Lower leg skin (tissue), 4 donors: ENCODE measurements at regions not wholly inside any gene's neighbourhood (a gene's known extent, or its start where the extent isn't known, plus 50 kb on each side); places are given as distances from the start of the nearest gene placed in this dataset.

ENCODE experiments used
- DNase-seq, 2 donors: peaks; one replicate each; pipeline ENCODE4 v3.0.0-alpha.2; 2019; ENCODE audit warnings: low spot score in 2 of 2
- H3K4me3 ChIP-seq: fragments of 200-600 bp; sonication (generic); 2 replicates; pipeline ENCODE4 v1.5.1; 2017; ENCODE audit warnings: mild to moderate bottlenecking, low read depth; ENCODE audit not compliant: poor library complexity, severe bottlenecking
- POLR2A ChIP-seq, 2 donors: fragments of 450-650 bp; IDR thresholded peaks; one replicate each; pipeline ENCODE4 v1.6.1; 2016 to 2017; ENCODE audit warnings: antibody characterized with exemption in 2 of 2, mild to moderate bottlenecking in 1 of 2, moderate library complexity in 1 of 2
- WGBS, 2 donors: methylation state at CpG; one replicate each; pipeline ENCODE4 v1.1.5; 2018; 5-methylcytosine and 5-hydroxymethylcytosine counted together
- intact Hi-C: fragments of 100-400 bp; cut with DNase I; formaldehyde crosslinking; loops from one replicate; pipeline ENCODE4 v1.15.0; 2023; ENCODE audit warnings: low total_unique reads
- TF ChIP-seq, protein P1 (sequence below), 3 donors: fragments of 450-650 bp; IDR thresholded peaks; one replicate each; pipeline ENCODE4 v1.5.1; 2016; ENCODE audit warnings: antibody characterized with exemption in 3 of 3, mild to moderate bottlenecking in 3 of 3, moderate library complexity in 2 of 3

- no peak overlapping the region for H3K4me3 ChIP-seq
- intact Hi-C loops = no loop called here
- no peak for DNase-seq
- 54 to 60% methylated on average over 6 of the region's 6 CpGs for WGBS, 2 donors
- TF ChIP-seq, protein P1, sequence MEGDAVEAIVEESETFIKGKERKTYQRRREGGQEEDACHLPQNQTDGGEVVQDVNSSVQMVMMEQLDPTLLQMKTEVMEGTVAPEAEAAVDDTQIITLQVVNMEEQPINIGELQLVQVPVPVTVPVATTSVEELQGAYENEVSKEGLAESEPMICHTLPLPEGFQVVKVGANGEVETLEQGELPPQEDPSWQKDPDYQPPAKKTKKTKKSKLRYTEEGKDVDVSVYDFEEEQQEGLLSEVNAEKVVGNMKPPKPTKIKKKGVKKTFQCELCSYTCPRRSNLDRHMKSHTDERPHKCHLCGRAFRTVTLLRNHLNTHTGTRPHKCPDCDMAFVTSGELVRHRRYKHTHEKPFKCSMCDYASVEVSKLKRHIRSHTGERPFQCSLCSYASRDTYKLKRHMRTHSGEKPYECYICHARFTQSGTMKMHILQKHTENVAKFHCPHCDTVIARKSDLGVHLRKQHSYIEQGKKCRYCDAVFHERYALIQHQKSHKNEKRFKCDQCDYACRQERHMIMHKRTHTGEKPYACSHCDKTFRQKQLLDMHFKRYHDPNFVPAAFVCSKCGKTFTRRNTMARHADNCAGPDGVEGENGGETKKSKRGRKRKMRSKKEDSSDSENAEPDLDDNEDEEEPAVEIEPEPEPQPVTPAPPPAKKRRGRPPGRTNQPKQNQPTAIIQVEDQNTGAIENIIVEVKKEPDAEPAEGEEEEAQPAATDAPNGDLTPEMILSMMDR (IDR thresholded peaks at IDR 0.05) = no peak
- no peak for TF ChIP-seq POLR2A (IDR thresholded peaks at IDR 0.05)
Measured at GRCh38 chr5:6989230-6989629, 276.0 kb downstream of the TENT4A start.

- H3K4me3 ChIP-seq = no peak overlapping the region
- DNase-seq = no peak
- intact Hi-C loops = no loop called here
- 76 to 91% methylated on average over 1 of the region's 1 CpG for WGBS, 2 donors
- TF ChIP-seq POLR2A (IDR thresholded peaks at IDR 0.05) = no peak
Measured at GRCh38 chr5:6994097-6994496, 280.9 kb downstream of the TENT4A start.

DNA sequence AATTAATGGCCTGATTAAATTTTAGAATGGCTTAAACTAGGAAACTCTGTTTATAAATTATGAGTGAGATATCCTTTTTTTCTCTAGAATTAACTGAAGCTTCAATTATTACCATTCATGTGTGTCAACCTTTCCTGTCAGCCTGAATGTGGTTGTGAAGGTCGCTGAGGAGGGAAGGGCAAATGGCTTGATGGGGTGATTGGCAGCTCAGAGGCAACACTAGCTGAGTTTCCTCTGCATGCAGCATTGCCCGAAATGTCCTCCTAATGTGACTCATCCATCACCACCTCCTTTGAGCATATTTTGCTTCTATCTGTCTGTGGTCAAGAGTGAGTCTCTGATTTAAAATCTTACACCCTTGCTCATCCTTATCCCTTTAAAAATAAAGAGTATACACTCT is 281.9 kb downstream of the TENT4A start:
- TF ChIP-seq, protein P1 (IDR thresholded peaks at IDR 0.05) = no peak
- no peak for TF ChIP-seq POLR2A (IDR thresholded peaks at IDR 0.05)
- 50 to 55% methylated on average over 2 of the region's 2 CpGs for WGBS, 2 donors

GRCh38 chr5:7000310-7000709 is 287.1 kb downstream of the TENT4A start:
- intact Hi-C loops = no loop called here
- DNase-seq = no peak
- H3K4me3 ChIP-seq = no peak overlapping the region
- 51 to 53% methylated on average over 4 of the region's 4 CpGs for WGBS, 2 donors
- TF ChIP-seq, protein P1 (IDR thresholded peaks at IDR 0.05) = no peak
- TF ChIP-seq POLR2A (IDR thresholded peaks at IDR 0.05) = no peak

More for the DNA sequence above, 281.9 kb downstream of the TENT4A start:
- intact Hi-C loops = no loop called here
- no peak overlapping the region for H3K4me3 ChIP-seq
- no peak for DNase-seq

DNA sequence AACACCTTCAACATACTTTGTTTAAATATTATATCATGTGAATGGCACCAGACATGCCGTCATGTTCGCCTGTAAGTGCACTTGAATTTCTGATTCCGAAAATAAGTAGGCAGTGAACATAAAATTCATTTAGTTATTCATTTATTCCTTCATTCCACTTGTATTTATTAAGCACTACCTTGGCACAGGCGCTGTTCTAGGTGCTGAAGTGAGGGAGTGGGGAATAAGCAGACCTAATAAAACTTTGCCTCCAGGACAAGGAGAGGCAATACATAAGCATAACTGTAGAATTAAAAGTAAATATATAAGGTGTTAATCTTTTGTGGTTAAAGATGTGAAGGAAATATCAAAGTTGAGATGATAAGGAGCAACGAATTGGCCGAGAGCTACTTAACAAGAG is 297.4 kb downstream of the TENT4A start:
- no peak for TF ChIP-seq POLR2A (IDR thresholded peaks at IDR 0.05)
- TF ChIP-seq, protein P1 (IDR thresholded peaks at IDR 0.05) = no peak
- no peak for DNase-seq
- no peak overlapping the region for H3K4me3 ChIP-seq
- intact Hi-C loops = no loop called here
- WGBS, 2 donors = 29 to 38% methylated on average over 6 of the region's 6 CpGs

- no peak for DNase-seq
- no peak overlapping the region for H3K4me3 ChIP-seq
- 69 to 72% methylated on average over 2 of the region's 2 CpGs for WGBS, 2 donors
- TF ChIP-seq, protein P1 (IDR thresholded peaks at IDR 0.05) = no peak
- no peak for TF ChIP-seq POLR2A (IDR thresholded peaks at IDR 0.05)
- intact Hi-C loops = no loop called here
Measured at GRCh38 chr5:7012057-7012456, 298.8 kb downstream of the TENT4A start.
